GM21717 (cell line): ENCODE measurements at regions not wholly inside any gene's neighbourhood (a gene's known extent, or its start where the extent isn't known, plus 50 kb on each side); places are given as distances from the start of the nearest gene placed in this dataset.
"Not testable (repeated sequence)": the region's sequence is repeated elsewhere in the genome, so short reads cannot be mapped to it uniquely, and the experiment has no call there.

Experiments
- ATAC-seq: cut with Tn5 transposase; IDR thresholded peaks from one replicate; pipeline ENCODE4 v1.9.1; 2021; ENCODE audit warnings: mild to moderate bottlenecking, moderate library complexity; ENCODE audit not compliant: unreplicated experiment

GRCh38 chr21:15453261-15453660, 276.5 kb upstream of the USP25 start:
- no peak for ATAC-seq

- ATAC-seq: not testable (repeated sequence)
Observed at GRCh38 chr21:15453785-15454184, 276.0 kb upstream of the USP25 start.

GRCh38 chr21:15454931-15455330, 274.9 kb upstream of the USP25 start:
- ATAC-seq: not testable (repeated sequence)

DNA sequence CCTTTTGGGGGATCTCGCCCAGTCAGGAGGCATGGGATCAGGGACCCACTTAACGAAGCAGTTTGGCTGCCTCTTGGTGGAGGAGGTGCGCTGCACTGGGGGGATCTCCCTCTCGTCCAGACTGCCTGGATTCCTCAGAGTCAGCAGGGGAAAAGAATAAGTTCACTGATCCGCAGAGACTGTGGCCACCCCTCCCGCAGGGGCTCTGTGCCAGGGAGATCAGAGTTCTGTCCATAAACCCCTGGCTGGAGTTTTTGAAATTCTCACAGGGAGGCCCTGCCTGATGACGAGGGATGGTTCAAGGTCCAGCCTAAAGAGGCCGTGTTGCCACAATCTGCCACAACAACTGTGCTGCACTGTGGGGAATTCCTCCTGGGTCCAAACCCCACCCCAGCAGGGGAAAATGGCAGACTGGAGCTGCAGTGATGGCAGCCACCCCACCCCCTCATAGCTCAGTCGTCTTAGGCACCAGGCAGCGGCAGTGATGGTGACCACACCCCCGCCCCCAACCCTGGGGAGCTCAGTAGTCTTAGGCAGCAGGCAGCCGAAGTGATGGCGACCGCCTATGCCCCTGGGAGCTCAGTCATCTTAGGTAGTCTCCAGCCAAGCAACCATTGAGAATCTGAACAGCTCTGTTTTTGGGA, 273.8 kb upstream of the USP25 start:
- ATAC-seq: no peak

- ATAC-seq: no peak
Observed at GRCh38 chr21:15457965-15458364, 271.8 kb upstream of the USP25 start.

GRCh38 chr21:15462092-15462491, 267.7 kb upstream of the USP25 start:
- ATAC-seq: no peak

DNA sequence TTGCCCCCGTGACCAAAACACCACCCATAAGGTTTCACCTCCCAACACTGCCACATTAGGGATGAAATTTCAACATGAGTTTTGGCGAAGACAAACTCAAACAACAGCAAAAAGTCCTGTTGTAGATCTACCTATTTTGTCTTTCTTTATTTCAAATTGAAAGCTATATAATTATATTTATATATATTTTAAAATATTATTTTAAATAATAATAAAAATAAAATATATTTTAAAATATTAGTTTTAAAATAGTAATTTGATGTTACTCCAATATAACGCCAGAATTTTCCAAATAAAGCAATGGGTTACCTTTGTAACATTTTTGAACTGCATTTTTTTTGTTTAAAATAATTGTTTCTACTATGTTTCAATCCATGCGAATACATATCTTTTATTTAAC, 263.5 kb upstream of the USP25 start:
- ATAC-seq: no peak

GRCh38 chr21:15468368-15468767, 261.4 kb upstream of the USP25 start:
- ATAC-seq: no peak

- ATAC-seq: no peak
Observed at GRCh38 chr21:15472108-15473040, 257.4 kb upstream of the USP25 start.

GRCh38 chr21:15477773-15478172, 252.0 kb upstream of the USP25 start:
- not testable (repeated sequence) for ATAC-seq

GRCh38 chr21:15480160-15480559, 249.6 kb upstream of the USP25 start:
- ATAC-seq: no peak

DNA sequence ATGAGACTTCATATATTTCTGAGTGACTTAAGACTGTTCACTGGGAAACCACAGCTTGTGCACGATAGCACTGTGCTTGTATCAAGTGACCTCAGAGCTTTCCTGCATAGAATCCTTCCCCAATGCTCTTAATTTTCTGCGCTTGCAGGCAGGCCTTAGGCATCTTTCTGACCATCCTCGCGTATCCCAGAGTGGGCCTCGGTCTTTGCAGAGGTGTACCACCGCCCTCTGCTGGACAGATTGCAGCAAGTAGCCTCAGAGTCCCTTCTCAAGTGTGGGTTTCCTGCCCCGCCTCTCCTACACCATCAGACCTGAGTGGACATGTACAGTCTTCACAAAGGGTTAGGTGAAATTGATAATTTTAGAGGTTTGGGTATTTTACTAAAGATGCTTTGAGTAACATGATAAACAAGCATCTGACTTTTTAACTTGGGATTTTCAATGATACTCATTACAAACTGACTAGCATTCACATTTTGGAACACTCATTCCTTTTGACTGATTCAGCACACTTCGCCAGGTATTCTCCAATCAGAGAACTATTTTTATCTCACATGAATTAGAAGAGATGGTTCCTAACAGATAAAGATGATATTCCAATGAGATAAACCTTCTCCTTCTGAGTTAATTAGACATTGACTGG, 246.5 kb upstream of the USP25 start:
- peak; percentile 90 for ATAC-seq

GRCh38 chr21:15486460-15487195, 243.2 kb upstream of the USP25 start:
- no peak for ATAC-seq

DNA sequence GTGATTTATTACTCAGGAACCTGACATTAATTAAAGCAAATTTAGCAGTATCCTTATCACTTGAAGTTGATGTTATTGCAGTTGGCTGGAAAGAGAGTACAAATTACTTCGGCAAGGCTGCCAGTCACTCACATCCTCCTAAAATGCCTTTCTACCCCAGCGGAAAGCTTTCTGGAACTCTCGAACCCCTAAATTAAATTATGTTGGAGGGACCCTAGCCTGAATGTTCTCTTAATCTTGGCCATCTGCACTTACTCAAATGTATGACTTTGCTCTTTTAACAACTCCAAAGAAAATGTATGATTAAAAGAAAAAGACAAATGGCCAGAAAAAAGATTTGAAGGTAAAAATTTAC, 242.6 kb upstream of the USP25 start:
- no peak for ATAC-seq

GRCh38 chr21:15491100-15491499, 238.7 kb upstream of the USP25 start:
- ATAC-seq: no peak

DNA sequence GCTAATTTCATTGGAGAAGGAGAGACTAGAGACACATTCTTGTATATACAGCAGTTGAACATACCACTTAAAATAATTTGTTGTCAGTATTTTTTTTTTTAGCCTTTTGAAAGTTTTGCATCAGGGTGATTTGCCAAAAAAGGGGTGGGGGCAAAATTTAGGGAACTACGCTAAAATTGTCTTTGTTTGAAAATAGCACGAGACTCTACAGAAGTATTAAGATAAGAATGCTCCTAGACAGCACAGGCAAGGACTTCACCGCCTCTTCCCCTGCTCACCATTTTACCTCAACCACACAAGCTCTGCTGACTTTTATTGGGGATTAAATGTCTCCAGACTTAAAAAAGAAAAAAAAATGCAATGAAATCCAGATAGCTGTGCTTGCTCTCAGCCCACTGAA, 236.1 kb upstream of the USP25 start:
- no peak for ATAC-seq

DNA sequence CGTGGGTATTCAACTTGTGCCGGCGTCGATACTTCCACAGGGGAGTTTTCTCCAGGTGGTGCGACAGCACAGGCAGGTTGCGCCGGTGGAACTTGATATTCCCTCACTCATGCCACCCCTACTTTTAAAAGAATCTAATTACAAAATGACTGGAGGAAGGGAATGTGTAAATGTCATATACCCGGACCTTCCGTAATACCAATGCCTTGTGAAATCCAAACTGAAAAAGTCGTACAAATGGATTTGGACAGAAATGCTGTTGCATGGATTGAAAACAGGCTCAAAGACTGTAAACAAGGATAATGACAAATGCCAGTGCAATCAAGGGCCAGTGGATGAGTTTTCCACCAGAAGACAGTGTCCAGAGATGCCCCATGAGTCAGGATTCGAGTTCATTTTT, 235.3 kb upstream of the USP25 start:
- no peak for ATAC-seq

GRCh38 chr21:15495965-15496364, 233.8 kb upstream of the USP25 start:
- ATAC-seq: no peak

DNA sequence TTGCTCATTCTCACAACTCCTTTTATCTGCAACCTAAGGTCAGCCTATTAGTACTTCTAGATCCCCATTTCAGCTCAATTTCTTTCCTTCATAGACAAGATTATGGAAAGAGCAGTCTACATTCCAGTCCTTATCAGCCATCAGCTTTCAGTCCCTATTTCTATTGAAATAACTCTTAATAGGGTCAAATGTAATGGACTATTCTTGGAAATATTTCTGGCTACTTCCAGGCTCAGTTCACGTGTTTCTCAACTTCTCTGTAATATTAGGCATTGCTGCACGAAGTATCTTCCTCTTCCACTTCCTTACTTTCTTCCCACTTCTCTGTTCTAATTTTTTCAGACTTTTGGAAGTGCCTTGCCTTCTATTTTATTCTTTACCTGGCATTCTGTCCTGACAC, 232.9 kb upstream of the USP25 start:
- ATAC-seq: no peak

GRCh38 chr21:15498455-15498854, 231.3 kb upstream of the USP25 start:
- ATAC-seq: no peak

DNA sequence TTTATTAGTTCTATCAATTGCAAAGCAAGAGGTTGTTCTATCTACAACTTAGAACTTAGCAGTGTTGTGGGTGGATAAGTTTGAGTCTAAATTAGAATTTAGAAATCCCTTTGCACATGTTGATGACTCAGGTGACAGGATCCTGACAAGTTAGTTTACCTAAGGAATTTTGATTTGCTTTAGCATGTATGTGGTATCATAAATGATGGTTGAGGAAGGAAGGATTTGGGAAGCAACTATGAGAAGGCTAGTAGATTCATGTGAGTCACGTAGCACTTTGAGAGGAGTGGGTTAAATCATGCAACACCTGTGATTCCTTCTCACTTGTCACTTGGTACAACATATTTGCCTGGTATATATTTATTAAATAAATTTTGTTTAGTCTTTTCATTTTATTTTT, 223.7 kb upstream of the USP25 start:
- ATAC-seq: no peak
